Retinal pigment epithelial cell (primary cell): ENCODE measurements at regions not wholly inside any gene's neighbourhood (a gene's known extent, or its start where the extent isn't known, plus 50 kb on each side); places are given as distances from the start of the nearest gene placed in this dataset.

Experiments
- DNase-seq: peaks from one replicate; pipeline ENCODE4 v3.0.0-alpha.2; 2010; ENCODE audit warnings: low read depth
- H3K4me3 ChIP-seq: 2 replicates; pipeline ENCODE4 v1.5.1; 2011; ENCODE audit warnings: mild to moderate bottlenecking, low read length, control low read depth, moderate library complexity
- CTCF ChIP-seq: conservative IDR thresholded peaks from 2 replicates; pipeline ENCODE4 v1.5.1; 2011; ENCODE audit warnings: low read depth, low read length, control low read depth, inconsistent platforms

- no peak for DNase-seq
- TF ChIP-seq CTCF: no peak
- no peak overlapping the region for H3K4me3 ChIP-seq
Measured at GRCh38 chr7:91553410-91553895, 289.2 kb downstream of the FZD1 start.

- H3K4me3 ChIP-seq: no peak overlapping the region
- no peak for DNase-seq
- no peak for TF ChIP-seq CTCF
Measured at GRCh38 chr7:91554883-91555282, 290.6 kb downstream of the FZD1 start.

GRCh38 chr7:91556239-91556638, 292.0 kb downstream of the FZD1 start:
- no peak overlapping the region for H3K4me3 ChIP-seq
- DNase-seq: no peak
- TF ChIP-seq CTCF: no peak

- H3K4me3 ChIP-seq: no peak overlapping the region
- no peak for DNase-seq
- no peak for TF ChIP-seq CTCF
Measured at GRCh38 chr7:91556956-91557650, 292.9 kb downstream of the FZD1 start.

GRCh38 chr7:91557789-91558404, 293.7 kb downstream of the FZD1 start:
- TF ChIP-seq CTCF: no peak
- H3K4me3 ChIP-seq: no peak overlapping the region
- peak; percentile 36 for DNase-seq

GRCh38 chr7:91559947-91560346, 295.7 kb downstream of the FZD1 start:
- TF ChIP-seq CTCF: no peak
- no peak for DNase-seq
- H3K4me3 ChIP-seq: no peak overlapping the region

GRCh38 chr7:91564101-91564500, 299.9 kb downstream of the FZD1 start:
- DNase-seq: no peak
- TF ChIP-seq CTCF: no peak
- no peak overlapping the region for H3K4me3 ChIP-seq
